CD14-positive monocyte (primary cell): ENCODE measurements at regions not wholly inside any gene's neighbourhood (a gene's known extent, or its start where the extent isn't known, plus 50 kb on each side); places are given as distances from the start of the nearest gene placed in this dataset.

Experiments used
- DNase-seq, 3 donors: peaks; one replicate each; pipeline ENCODE4 v3.0.0-alpha.2; 2011 to 2022
- H2AFZ ChIP-seq: 2 replicates; pipeline ENCODE4 v1.6.0; 2012; ENCODE audit warnings: mild to moderate bottlenecking, low read depth, low read length, inconsistent platforms; ENCODE audit not compliant: insufficient read depth, poor library complexity, severe bottlenecking
- H3K27ac ChIP-seq, 2 donors: 1 replicate in 1 of 2; 2 replicates in 1 of 2; pipeline ENCODE4 v1.5.1; 2012 to 2013; ENCODE audit warnings: low read length in 2 of 2, control low read depth in 1 of 2, inconsistent platforms in 1 of 2, low read depth in 1 of 2, mild to moderate bottlenecking in 1 of 2
- H3K27me3 ChIP-seq, 2 donors: one replicate each; pipeline versions ENCODE4 v1.6.0 to v1.6.1; 2011 to 2013; ENCODE audit warnings: low read length in 2 of 2; ENCODE audit not compliant: control insufficient read depth in 2 of 2, insufficient read depth in 2 of 2
- H3K36me3 ChIP-seq, 2 donors: replicated peaks in 1 of 2; 1 replicate in 1 of 2; 2 replicates in 1 of 2; pipeline versions ENCODE4 v1.5.1 to v1.6.1; 2012 to 2013; ENCODE audit warnings: low read length in 2 of 2, control low read depth in 1 of 2, inconsistent platforms in 1 of 2, mild to moderate bottlenecking in 1 of 2; ENCODE audit not compliant: insufficient read depth in 2 of 2, control insufficient read depth in 1 of 2
- H3K4me1 ChIP-seq, 2 donors: 1 replicate in 1 of 2; 2 replicates in 1 of 2; pipeline versions ENCODE4 v1.5.1 to v1.6.1; 2012 to 2013; ENCODE audit warnings: low read length in 2 of 2, control low read depth in 1 of 2, inconsistent platforms in 1 of 2, mild to moderate bottlenecking in 1 of 2, moderate library complexity in 1 of 2; ENCODE audit not compliant: insufficient read depth in 2 of 2, control insufficient read depth in 1 of 2
- H3K4me2 ChIP-seq: replicated peaks from 2 replicates; pipeline ENCODE3; 2012; ENCODE audit warnings: low read length, moderate library complexity, mild to moderate bottlenecking; ENCODE audit not compliant: poor library complexity, severe bottlenecking; ENCODE audit errors: extremely low read depth
- H3K4me3 ChIP-seq, 3 experiments: fragments of 200-600 bp in 1 of 3; sonication (generic) in 1 of 3; replicated peaks in 1 of 3; 1 replicate in 2 of 3; 2 replicates in 1 of 3; pipeline ENCODE4 v1.5.1; 2011 to 2013; ENCODE audit warnings: low read length in 3 of 3, mild to moderate bottlenecking in 3 of 3, control low read depth in 2 of 3, low read depth in 2 of 3, inconsistent platforms in 1 of 3, moderate library complexity in 1 of 3
- H3K79me2 ChIP-seq: 2 replicates; pipeline ENCODE4 v1.6.0; 2012; ENCODE audit warnings: mild to moderate bottlenecking, control low read depth, inconsistent platforms, low read length, moderate library complexity; ENCODE audit not compliant: insufficient read depth
- H3K9ac ChIP-seq: 2 replicates; pipeline ENCODE4 v1.6.0; 2017; ENCODE audit warnings: low read length, mild to moderate bottlenecking; ENCODE audit not compliant: insufficient read depth, poor library complexity, severe bottlenecking
- H3K9me3 ChIP-seq, 2 donors: replicated peaks in 1 of 2; 1 replicate in 1 of 2; 2 replicates in 1 of 2; pipeline versions ENCODE4 v1.5.1 to v1.6.1; 2012 to 2013; ENCODE audit warnings: low read length in 2 of 2, control low read depth in 1 of 2; ENCODE audit not compliant: control insufficient read depth in 1 of 2, insufficient read depth in 1 of 2
- H4K20me1 ChIP-seq: 2 replicates; pipeline ENCODE4 v1.6.0; 2012; ENCODE audit warnings: mild to moderate bottlenecking, low read length, control low read depth, moderate library complexity; ENCODE audit not compliant: insufficient read depth
- H3K27ac Mint-ChIP-seq, 7 donors: one replicate each; pipeline ENCODE4 v1.8.0; 2020; ENCODE audit warnings: mild to moderate bottlenecking in 7 of 7, mixed read lengths in 7 of 7, moderate library complexity in 6 of 7, inconsistent platforms in 2 of 7
- H3K27me3 Mint-ChIP-seq, 3 donors: one replicate each; pipeline ENCODE4 v1.8.0; 2021 to 2022; ENCODE audit warnings: low read depth in 3 of 3, mild to moderate bottlenecking in 3 of 3, mixed read lengths in 3 of 3, moderate library complexity in 3 of 3, inconsistent platforms in 1 of 3
- H3K36me3 Mint-ChIP-seq, 2 donors: one replicate each; pipeline ENCODE4 v1.8.0; 2020; ENCODE audit warnings: mixed read lengths in 2 of 2, inconsistent platforms in 1 of 2, mild to moderate bottlenecking in 1 of 2
- H3K4me1 Mint-ChIP-seq: one replicate; pipeline ENCODE4 v1.8.0; 2020; ENCODE audit warnings: mild to moderate bottlenecking, mixed read lengths
- H3K4me3 Mint-ChIP-seq, 2 donors: one replicate each; pipeline ENCODE4 v1.8.0; 2020; ENCODE audit warnings: mild to moderate bottlenecking in 2 of 2, mixed read lengths in 2 of 2, moderate library complexity in 1 of 2
- H3K9me3 Mint-ChIP-seq, 7 donors: one replicate each; pipeline ENCODE4 v1.8.0; 2020 to 2022; ENCODE audit warnings: mixed read lengths in 7 of 7, mild to moderate bottlenecking in 6 of 7, moderate library complexity in 6 of 7, inconsistent platforms in 2 of 7
- WGBS: methylation state at CpG from one replicate; pipeline ENCODE4 v1.1.5; 2013; ENCODE audit warnings: missing lambda C conversion rate; ENCODE audit not compliant: insufficient coverage; 5-methylcytosine and 5-hydroxymethylcytosine counted together
- intact Hi-C, 2 donors: fragments of 100-400 bp; cut with micrococcal nuclease; formaldehyde crosslinking; loops; one replicate each; pipeline versions ENCODE4 v1.15.0 to v1.15.1; 2023
- TF ChIP-seq, protein P1 (sequence below): fragments of 200-600 bp; IDR thresholded peaks from one replicate; pipeline ENCODE4 v1.8.0; 2022; ENCODE audit warnings: antibody characterized with exemption, mild to moderate bottlenecking

DNA sequence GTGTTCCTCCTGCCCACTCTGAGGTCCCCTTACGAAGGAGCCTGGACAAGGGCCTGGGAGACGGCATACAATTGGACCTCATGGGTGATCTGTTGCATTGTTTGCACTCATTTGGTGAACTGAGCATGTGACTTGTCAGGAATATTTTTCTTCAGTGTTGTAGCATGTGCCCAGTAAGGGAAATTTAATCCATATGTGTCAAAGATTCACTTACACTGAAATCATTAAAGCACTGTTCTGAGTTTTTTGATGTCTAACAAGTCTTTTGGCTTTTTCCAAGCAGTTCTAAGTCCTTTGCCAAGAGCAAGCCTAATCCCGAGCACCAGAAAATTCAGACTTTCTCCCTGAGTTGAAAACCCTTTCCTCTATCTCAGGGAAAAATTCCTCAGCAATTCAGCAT lies 61.6 kb upstream of the RPS23 start:
- H3K79me2 ChIP-seq, result no peaks in the 10 kb centered on the region
- H4K20me1 ChIP-seq, result no peaks in the 10 kb centered on the region
- H3K9me3 ChIP-seq, result no peaks in the 10 kb centered on the region
- no peak for DNase-seq
- TF ChIP-seq, protein P1, sequence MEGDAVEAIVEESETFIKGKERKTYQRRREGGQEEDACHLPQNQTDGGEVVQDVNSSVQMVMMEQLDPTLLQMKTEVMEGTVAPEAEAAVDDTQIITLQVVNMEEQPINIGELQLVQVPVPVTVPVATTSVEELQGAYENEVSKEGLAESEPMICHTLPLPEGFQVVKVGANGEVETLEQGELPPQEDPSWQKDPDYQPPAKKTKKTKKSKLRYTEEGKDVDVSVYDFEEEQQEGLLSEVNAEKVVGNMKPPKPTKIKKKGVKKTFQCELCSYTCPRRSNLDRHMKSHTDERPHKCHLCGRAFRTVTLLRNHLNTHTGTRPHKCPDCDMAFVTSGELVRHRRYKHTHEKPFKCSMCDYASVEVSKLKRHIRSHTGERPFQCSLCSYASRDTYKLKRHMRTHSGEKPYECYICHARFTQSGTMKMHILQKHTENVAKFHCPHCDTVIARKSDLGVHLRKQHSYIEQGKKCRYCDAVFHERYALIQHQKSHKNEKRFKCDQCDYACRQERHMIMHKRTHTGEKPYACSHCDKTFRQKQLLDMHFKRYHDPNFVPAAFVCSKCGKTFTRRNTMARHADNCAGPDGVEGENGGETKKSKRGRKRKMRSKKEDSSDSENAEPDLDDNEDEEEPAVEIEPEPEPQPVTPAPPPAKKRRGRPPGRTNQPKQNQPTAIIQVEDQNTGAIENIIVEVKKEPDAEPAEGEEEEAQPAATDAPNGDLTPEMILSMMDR, result no peak
- H3K36me3 Mint-ChIP-seq, result no peaks in the 10 kb centered on the region
- no peak overlapping the region for H3K9ac ChIP-seq
- 100% methylated on average over 1 of the region's 3 CpGs for WGBS
- no peaks in the 10 kb centered on the region for H3K9me3 Mint-ChIP-seq
- H3K4me2 ChIP-seq, result no peak overlapping the region
- peaks cover 0 to 3% (median 0%) of the 10 kb centered on the region in 3 donors for H3K27me3 Mint-ChIP-seq
- no peak overlapping the region for H3K4me3 Mint-ChIP-seq
- no peaks in the 10 kb centered on the region for H3K27me3 ChIP-seq
- no peaks in the 10 kb centered on the region for H3K4me1 ChIP-seq
- no peaks in the 10 kb centered on the region for H3K36me3 ChIP-seq
- no peak overlapping the region for H3K27ac Mint-ChIP-seq
- no peak overlapping the region for H3K27ac ChIP-seq
- H3K4me1 Mint-ChIP-seq, result no peaks in the 10 kb centered on the region
- intact Hi-C loops, result no loop called here
- no peak overlapping the region for H3K4me3 ChIP-seq
- no peak overlapping the region for H2AFZ ChIP-seq

DNA sequence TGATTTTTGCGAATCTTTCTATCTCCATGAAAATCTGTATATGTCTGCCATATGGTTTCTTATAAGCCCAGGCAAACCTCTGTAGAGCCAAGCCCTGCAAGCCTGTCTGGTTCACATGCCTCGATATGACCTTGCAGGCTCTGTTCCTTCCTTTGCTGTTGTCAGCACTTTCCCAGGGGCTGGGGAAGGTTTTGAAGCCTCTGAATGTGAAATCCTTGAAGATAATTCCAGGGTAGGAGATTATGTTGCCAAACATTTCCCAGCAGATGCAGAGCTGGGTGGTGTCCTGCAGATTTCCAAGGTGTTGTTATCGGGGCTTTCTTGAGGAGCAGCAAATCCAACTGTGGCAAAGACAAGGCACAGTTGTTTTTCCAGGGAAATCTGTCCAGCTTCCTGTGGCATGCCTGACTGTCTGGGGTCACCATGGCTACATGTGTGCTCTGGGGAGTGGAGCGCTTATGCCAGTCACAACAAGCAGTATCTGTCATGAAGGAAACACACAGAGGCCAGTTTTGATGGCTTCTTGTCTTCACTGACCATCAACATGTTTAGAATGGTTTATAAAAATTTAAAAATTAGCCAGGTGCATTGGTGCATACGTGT lies 60.7 kb upstream of the RPS23 start:
- Histone ChIP-seq H3K4me1 (no peaks in the 10 kb centered on the region), H3K36me3 (no peaks in the 10 kb centered on the region), H3K79me2 (no peaks in the 10 kb centered on the region), H4K20me1 (no peaks in the 10 kb centered on the region), H3K9ac (no peak overlapping the region), H3K9me3 (no peaks in the 10 kb centered on the region), H3K4me3 (no peak overlapping the region), H3K4me2 (no peak overlapping the region), H2AFZ (no peak overlapping the region), H3K27me3 (no peaks in the 10 kb centered on the region), H3K27ac (no peak overlapping the region)
- intact Hi-C loops, result no loop called here
- no peak for DNase-seq
- WGBS, result 100% methylated on average over 3 of the region's 5 CpGs
- TF ChIP-seq, protein P1, result no peak
- Mint-ChIP-seq H3K4me1 (no peaks in the 10 kb centered on the region), H3K4me3 (no peak overlapping the region), H3K27ac (no peak overlapping the region), H3K27me3 (peaks cover 0 to 3% (median 0%) of the 10 kb centered on the region in 3 donors), H3K9me3 (no peaks in the 10 kb centered on the region), H3K36me3 (no peaks in the 10 kb centered on the region)
